ENCODE measurements at regions not wholly inside any gene's neighbourhood (a gene's known extent, or its start where the extent isn't known, plus 50 kb on each side); places are given as distances from the start of the nearest gene placed in this dataset.
"Not testable (repeated sequence)": the region's sequence is repeated elsewhere in the genome, so short reads cannot be mapped to it uniquely, and the experiment has no call there.

DNA sequence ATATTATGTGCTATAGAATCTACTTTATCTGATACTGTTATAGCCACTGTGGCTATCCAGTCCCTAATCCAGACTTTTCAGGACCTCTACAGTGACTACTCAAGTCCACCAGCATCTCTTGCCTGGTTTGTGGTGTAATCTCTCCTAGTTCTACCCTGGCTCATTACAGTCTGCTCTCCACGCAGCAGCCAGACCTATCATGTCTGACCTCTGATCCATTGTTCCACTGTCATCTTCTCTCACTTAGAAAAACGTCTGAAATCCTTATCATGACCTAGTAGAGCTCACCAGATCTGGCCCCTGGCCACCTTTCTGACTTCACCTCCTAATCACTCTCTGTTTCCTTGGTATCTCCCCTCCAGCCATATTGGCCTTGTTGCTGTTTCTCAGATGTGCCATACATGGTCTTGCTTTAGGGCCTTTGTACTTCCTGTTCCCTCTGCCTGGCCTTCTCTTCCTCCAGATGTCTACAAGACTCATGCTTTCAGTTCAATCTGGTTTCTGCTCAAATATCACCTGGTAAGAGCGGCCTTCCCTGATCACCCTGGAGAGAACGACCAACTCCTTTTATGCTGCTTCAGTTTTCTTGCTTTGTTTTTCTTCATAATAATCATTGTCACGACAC, 475.5 kb downstream of the AACS start:
- Histone ChIP-seq H3K9me3 (no peaks in the 10 kb centered on the region), H3K4me3 (no peak overlapping the region), H3K27ac (no peak overlapping the region), H3K27me3 (replicated peaks; ENCODE audit: insufficient read depth) (no peaks in the 10 kb centered on the region), H3K4me1 (ENCODE audit: control insufficient read depth in 1 of 2, low read depth in 2 of 2) (no peaks in the 10 kb centered on the region), H3K36me3 (no peaks in the 10 kb centered on the region)
- DNase-seq (ENCODE audit: low spot score): no peak
- TF ChIP-seq, protein P1, sequence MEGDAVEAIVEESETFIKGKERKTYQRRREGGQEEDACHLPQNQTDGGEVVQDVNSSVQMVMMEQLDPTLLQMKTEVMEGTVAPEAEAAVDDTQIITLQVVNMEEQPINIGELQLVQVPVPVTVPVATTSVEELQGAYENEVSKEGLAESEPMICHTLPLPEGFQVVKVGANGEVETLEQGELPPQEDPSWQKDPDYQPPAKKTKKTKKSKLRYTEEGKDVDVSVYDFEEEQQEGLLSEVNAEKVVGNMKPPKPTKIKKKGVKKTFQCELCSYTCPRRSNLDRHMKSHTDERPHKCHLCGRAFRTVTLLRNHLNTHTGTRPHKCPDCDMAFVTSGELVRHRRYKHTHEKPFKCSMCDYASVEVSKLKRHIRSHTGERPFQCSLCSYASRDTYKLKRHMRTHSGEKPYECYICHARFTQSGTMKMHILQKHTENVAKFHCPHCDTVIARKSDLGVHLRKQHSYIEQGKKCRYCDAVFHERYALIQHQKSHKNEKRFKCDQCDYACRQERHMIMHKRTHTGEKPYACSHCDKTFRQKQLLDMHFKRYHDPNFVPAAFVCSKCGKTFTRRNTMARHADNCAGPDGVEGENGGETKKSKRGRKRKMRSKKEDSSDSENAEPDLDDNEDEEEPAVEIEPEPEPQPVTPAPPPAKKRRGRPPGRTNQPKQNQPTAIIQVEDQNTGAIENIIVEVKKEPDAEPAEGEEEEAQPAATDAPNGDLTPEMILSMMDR (IDR thresholded peaks at IDR 0.05): no peak
- no peak for ATAC-seq (ENCODE audit: insufficient number of reproducible peaks, low FRiP score, low read depth)

DNA sequence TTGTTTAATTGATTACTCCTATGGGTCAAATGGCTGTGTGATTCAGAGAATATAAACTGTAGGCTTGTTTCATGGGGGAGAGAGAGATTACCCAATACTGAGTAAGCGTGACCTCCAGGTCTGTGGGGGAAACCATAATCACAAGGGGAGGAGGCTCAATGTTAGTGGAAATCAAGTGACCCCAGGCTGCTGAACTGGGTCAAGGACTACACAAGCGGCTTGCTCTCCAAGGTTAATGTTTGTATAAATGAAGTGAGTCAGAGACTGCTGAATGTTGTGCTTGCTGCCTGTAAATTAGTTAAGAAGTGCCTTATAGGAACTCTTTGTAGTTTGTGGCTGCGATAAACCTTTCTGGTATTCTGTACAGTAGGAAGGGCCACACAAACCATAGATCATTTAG, 479.7 kb downstream of the AACS start:
- Histone ChIP-seq H3K27ac (no peak overlapping the region), H3K4me3 (no peak overlapping the region), H3K36me3 (no peaks in the 10 kb centered on the region), H3K9me3 (no peaks in the 10 kb centered on the region), H3K4me1 (ENCODE audit: control insufficient read depth in 1 of 2, low read depth in 2 of 2) (no peaks in the 10 kb centered on the region), H3K27me3 (replicated peaks; ENCODE audit: insufficient read depth) (no peaks in the 10 kb centered on the region)
- TF ChIP-seq, protein P1 (IDR thresholded peaks at IDR 0.05): no peak
- ATAC-seq (ENCODE audit: insufficient number of reproducible peaks, low FRiP score, low read depth) (no peak), DNase-seq (ENCODE audit: low spot score) (no peak)

DNA sequence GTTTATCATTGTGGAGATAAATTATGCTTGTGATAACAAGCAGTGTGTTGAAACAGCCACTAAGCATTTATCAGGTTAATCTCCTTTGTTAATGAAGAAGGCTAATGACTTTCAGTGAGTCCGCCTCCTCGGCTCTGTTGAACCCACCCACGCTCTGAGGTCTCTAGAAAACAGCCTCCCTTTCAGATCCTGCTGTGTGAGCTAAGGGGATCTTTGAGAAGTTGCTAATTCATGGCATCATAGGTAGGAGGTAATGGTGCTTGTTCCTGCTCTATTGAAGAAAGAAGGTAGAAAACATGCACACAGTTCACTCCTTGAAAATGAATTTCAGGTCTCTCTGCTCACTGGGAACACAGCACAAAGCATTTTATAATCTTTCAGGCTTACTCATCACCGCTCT, 483.9 kb downstream of the AACS start:
- Histone ChIP-seq H3K4me1 (ENCODE audit: control insufficient read depth in 1 of 2, low read depth in 2 of 2) (no peaks in the 10 kb centered on the region), H3K4me3 (no peak overlapping the region), H3K36me3 (no peaks in the 10 kb centered on the region), H3K9me3 (no peaks in the 10 kb centered on the region), H3K27ac (no peak overlapping the region), H3K27me3 (replicated peaks; ENCODE audit: insufficient read depth) (no peaks in the 10 kb centered on the region)
- DNase-seq (ENCODE audit: low spot score) (no peak), ATAC-seq (ENCODE audit: insufficient number of reproducible peaks, low FRiP score, low read depth) (no peak)
- TF ChIP-seq, protein P1 (IDR thresholded peaks at IDR 0.05): no peak

DNA sequence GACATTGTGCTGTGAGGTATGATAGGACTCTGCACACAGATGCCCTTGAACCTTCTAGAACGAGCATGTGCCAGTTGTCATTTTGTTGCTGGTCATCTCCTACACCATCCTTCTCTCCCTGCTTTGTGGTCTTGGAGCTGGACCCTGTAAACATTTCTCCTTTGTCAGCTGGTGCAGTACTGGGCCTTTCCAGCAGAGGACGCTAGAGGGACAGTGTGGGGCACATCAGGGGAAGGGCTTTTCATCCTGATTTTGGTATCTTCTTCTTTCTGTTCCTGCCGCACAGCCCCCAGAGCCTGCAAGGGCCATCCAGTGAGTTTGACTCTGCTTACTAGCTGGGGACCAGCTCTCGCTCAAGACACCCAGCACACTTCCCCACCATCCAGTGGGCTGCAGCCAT, 484.6 kb downstream of the AACS start:
- no peaks in the 10 kb centered on the region for H3K36me3 ChIP-seq
- H3K27ac ChIP-seq: no peak overlapping the region
- TF ChIP-seq, protein P1 (IDR thresholded peaks at IDR 0.05): peak; percentile 8
- ATAC-seq (ENCODE audit: insufficient number of reproducible peaks, low FRiP score, low read depth) (no peak), DNase-seq (ENCODE audit: low spot score) (no peak)
- no peaks in the 10 kb centered on the region for H3K9me3 ChIP-seq
- H3K4me1 ChIP-seq (ENCODE audit: control insufficient read depth in 1 of 2, low read depth in 2 of 2): no peaks in the 10 kb centered on the region
- no peaks in the 10 kb centered on the region for H3K27me3 ChIP-seq (replicated peaks; ENCODE audit: insufficient read depth)
- no peak overlapping the region for H3K4me3 ChIP-seq

DNA sequence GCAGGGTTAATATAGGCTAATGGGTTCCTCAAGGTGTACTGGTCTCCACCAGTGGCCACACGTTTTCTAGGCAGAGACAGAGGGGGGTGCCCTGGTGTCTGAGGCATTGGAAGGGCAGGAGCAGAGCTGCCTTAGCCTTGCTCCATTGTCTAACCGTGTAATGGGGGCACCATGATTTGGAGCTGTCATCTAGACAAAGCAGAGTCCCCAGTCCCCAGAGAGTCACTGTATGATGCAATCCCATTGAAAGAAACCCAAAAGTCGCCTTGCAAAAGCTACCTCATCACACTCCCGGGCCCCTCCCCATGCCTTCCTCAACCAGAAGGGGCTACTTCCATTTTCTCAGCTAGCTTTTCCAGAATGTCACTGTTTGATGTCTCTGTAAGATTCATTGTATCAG, 487.1 kb downstream of the AACS start:
- ATAC-seq (ENCODE audit: insufficient number of reproducible peaks, low FRiP score, low read depth) (no peak), DNase-seq (ENCODE audit: low spot score) (no peak)
- Histone ChIP-seq H3K27me3 (replicated peaks; ENCODE audit: insufficient read depth) (no peaks in the 10 kb centered on the region), H3K27ac (no peak overlapping the region), H3K4me3 (no peak overlapping the region), H3K9me3 (no peaks in the 10 kb centered on the region), H3K36me3 (no peaks in the 10 kb centered on the region), H3K4me1 (ENCODE audit: control insufficient read depth in 1 of 2, low read depth in 2 of 2) (no peaks in the 10 kb centered on the region)
- TF ChIP-seq, protein P1 (IDR thresholded peaks at IDR 0.05): no peak

DNA sequence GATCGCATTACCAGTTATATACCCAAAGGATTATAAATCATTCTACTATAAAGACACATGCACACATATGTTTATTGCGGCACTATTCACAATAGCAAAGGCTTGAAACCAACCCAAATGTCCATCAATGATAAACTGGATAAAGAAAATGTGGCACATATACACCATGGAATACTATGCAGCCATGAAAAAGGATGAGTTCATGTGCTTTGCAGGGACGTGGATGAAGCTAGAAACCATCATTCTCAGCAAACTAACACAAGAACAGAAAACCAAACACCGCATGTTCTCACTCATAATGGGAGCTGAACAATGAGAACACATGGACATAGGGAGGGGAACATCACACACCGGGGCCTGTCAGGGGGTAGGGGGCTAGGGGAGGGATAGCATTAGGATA, 495.8 kb downstream of the AACS start:
- DNase-seq (ENCODE audit: low spot score); ATAC-seq (ENCODE audit: insufficient number of reproducible peaks, low FRiP score, low read depth): not testable (repeated sequence)

More for the DNA sequence above, 495.8 kb downstream of the AACS start:
- H3K27ac ChIP-seq; H3K4me1 ChIP-seq (ENCODE audit: control insufficient read depth in 1 of 2, low read depth in 2 of 2); H3K36me3 ChIP-seq; H3K4me3 ChIP-seq; H3K27me3 ChIP-seq (replicated peaks; ENCODE audit: insufficient read depth); H3K9me3 ChIP-seq: not testable (repeated sequence)
